GM13977 (cell line): ENCODE measurements at regions not wholly inside any gene's neighbourhood (a gene's known extent, or its start where the extent isn't known, plus 50 kb on each side); places are given as distances from the start of the nearest gene placed in this dataset.

ENCODE experiments used
- DNase-seq: peaks from one replicate; pipeline ENCODE4 v3.0.0; 2012; ENCODE audit warnings: low spot score
- CTCF ChIP-seq: IDR thresholded peaks from 2 replicates; pipeline ENCODE4 v1.5.1; 2012; ENCODE audit warnings: mild to moderate bottlenecking, control low read depth; ENCODE audit not compliant: insufficient read depth; ENCODE audit errors: extremely low read depth, missing control alignments
- in situ Hi-C: fragments of 300-500 bp; cut with MboI; formaldehyde crosslinking; loops from one replicate; pipeline ENCODE4 v1.12.0; 2022; ENCODE audit warnings: low sequenced_read_pairs, low pct_unique_long_range_greater_than_20kb, mixed read lengths, inconsistent platforms; ENCODE audit not compliant: unreplicated experiment

- no peak for TF ChIP-seq CTCF
- DNase-seq: no peak
- in situ Hi-C loops: no loop called here
Measured at GRCh38 chr5:58279259-58279658, 180.6 kb downstream of the PLK2 start.

- DNase-seq: no peak
- TF ChIP-seq CTCF: no peak
- in situ Hi-C loops: no loop called here
Measured at GRCh38 chr5:58276431-58276830, 183.5 kb downstream of the PLK2 start.

- TF ChIP-seq CTCF: no peak
- no peak for DNase-seq
- in situ Hi-C loops: no loop called here
Measured at GRCh38 chr5:58275516-58275915, 184.4 kb downstream of the PLK2 start.

- in situ Hi-C loops: no loop called here
- no peak for DNase-seq
- no peak for TF ChIP-seq CTCF
Measured at GRCh38 chr5:58274191-58274590, 185.7 kb downstream of the PLK2 start.

GRCh38 chr5:58273711-58274110 lies 186.2 kb downstream of the PLK2 start:
- in situ Hi-C loops: no loop called here
- no peak for TF ChIP-seq CTCF
- no peak for DNase-seq

GRCh38 chr5:58268268-58268667 lies 191.6 kb downstream of the PLK2 start:
- in situ Hi-C loops: no loop called here
- no peak for DNase-seq
- no peak for TF ChIP-seq CTCF

GRCh38 chr5:58266402-58266801 lies 193.5 kb downstream of the PLK2 start:
- in situ Hi-C loops: no loop called here
- DNase-seq: no peak
- TF ChIP-seq CTCF: no peak
